NCI-H128 (cell line): ENCODE measurements at regions not wholly inside any gene's neighbourhood (a gene's known extent, or its start where the extent isn't known, plus 50 kb on each side); places are given as distances from the start of the nearest gene placed in this dataset.
"Not testable (repeated sequence)": the region's sequence is repeated elsewhere in the genome, so short reads cannot be mapped to it uniquely, and the experiment has no call there.

Source experiments
- DNase-seq: peaks from one replicate; lab custom pipeline; 2025; ENCODE audit not compliant: unreplicated experiment; lab: John Stamatoyannopoulos, UW

DNA sequence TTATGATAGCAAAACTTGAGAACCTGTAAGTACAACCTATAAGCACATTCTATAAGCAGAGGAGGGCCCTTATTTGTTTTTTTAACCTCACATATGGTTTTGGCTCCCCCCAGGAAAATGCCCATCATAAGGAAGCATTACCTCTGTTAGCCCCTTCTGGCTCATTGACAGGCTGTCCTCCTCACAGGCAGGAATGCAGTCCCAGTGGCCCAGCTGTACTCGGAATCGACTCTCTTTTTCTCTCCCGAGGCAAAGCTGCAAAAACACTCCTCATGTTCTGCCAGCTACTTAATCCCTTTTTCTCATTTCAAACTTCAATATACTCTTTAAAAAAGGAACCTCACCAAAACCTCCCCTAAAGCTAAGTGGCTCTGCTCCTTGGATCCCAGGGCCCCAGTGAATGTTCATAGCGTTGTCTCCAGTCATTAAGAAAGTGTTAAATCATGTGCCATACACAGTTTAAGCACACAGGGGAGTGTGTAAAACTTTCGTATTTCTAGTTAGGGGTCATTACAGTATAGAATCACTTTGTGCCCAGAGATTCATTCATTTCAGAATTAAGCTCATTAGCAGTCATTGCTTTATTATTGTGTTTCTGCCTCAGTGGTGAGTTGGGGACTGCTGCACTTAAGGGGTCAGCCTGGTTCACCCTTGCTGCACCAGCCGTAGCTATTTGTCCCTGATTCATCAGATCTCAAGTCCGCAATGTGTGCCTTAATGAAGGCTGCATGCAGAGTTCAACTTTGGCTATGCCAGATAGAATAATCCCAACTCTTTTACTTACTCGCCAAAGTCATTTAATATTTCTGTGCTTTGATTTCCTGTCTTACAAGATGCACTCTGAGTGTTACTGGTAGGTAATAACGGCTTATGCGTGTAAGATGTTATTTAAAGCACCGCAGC is 57.6 kb downstream of the JRKL start:
- no peak for DNase-seq

DNA sequence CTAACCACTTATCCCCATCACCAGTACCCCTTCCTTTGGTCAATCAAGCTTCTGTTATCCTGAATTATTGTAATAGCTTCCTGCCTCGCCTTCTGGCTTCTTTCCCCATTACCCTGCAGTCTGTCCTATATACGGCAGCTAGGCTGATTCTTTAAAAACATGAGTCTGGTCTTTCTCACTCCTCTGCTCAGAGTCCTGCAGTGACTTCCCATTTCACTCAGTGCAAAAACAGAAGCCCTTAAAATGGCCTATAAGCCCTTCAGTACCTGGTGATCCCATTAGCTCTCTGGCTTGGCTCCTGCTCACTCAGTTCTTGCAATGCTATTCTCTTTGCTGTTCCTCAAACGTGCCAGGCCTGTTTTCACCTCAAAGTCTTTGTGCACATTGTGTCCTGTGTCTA is 58.4 kb downstream of the JRKL start:
- no peak for DNase-seq

DNA sequence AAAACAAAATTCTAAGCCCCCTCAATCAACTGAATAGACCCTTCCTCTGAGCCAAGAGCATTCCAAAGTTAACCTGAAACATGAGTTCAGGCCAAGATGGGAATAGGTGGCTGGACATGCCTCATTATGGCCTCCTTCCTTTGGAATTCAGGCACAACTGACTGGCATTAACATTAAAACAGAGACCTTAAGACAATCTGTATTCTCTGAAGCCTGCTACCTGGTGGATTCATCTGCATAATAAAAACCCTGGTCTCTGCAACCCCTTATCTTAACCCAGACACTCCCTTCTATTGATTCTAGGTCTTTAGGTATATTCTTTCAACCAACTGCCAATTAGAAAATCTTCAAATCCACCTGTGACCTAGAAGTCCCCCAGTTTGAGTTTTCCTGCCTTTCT is 66.3 kb downstream of the JRKL start:
- no peak for DNase-seq

DNA sequence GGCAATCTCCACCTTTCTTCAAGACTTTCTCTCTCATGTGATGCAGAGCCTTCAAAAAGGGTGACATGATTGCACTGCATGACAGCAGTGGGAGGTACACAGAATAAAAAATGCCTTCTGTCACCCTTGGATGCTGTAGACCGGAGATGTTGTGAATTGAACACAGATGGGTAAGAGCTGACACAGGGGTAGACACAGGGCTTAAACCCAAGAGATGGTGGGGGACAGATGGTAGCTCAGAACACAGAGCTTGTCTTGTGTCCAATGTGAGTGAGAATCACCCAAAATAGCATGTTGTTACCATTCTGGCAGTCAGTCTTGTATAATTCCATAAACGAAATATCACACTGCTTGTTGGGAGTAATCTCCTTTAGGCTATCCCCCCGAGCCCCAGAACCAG is 69.9 kb downstream of the JRKL start:
- no peak for DNase-seq

DNA sequence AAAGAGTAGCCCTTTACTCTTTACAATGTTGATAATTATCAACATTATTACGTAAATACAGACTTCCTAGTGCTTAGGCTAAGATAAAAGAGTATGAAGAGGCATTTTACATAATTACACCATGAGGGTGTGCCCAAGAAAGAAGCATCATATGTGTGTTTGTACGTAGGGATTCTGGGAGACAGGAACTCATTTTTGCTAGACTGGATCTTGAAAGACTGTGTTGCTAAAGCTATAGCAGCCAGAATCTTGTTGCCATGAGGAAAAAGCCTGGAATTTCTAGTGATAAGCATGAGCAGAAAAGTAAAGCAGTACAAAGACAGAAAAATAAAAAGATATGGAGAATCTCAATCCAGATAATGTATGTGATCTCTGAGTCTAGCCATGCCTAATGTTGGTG is 72.1 kb downstream of the JRKL start:
- no peak for DNase-seq

DNA sequence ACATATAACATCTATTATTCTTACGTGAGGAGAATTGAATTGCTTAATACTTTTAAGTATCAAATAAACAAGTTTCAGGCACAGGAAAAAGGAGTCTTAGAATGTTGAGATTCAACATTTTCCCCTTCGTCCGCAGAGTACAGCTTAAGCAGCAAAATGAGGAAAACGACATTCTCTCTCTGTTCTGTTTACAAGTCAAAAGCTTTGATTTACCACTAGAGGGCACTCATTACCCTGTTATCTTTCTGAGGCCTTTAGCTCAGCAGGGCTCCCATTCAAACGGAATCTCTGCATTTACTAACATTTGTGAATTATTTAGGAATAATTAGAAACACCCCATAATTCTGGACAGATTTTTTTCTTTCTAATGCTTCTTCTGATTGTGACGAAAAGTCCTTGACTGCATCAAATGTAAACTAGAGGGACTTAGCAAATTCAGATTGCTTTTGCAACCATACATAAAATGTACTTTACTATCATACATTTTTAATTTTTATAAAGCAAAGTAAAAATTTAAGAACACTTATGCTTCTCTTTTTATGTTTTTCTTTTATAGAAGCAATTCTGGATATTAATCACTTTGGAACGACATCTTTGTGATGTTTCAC is 75.0 kb downstream of the JRKL start:
- peak; percentile 11 for DNase-seq

DNA sequence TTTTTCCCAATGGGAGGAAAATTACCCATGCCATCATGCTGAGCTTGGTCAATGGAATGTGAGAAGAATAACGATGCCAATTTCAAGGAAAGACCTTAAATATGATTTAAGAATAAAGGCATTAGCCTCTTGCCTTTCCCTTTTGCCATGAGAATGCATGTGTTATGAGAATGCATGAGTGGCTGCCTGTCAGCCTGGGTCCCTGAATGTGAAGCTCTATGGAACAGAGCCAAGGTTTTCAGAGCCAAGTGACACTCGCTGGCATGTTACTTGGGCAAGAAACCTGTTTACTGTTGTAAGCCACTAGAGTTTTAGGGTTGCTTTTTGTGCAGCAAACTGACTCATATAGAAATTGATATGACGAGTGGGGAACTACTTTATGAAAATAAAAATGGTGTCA is 75.7 kb downstream of the JRKL start:
- no peak for DNase-seq

DNA sequence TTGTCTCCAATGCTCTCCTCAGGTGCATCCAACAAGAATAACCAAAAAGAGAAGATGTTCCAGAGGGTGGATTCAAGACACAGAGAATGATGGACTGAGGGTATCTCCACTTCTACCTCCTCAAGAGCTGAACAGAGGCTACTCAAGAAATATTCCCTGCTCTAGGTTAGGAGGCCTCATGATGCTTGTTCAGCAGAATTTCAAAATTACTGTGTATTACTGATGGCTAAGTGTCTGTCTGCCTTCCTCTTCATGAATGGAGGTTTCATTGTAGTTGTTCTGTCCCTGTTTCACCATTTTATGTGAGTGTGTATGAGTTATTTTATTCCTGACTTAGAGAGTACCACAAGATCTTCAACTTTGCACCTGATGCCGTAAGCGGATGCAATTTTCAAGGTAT is 76.8 kb downstream of the JRKL start:
- DNase-seq, result no peak

DNA sequence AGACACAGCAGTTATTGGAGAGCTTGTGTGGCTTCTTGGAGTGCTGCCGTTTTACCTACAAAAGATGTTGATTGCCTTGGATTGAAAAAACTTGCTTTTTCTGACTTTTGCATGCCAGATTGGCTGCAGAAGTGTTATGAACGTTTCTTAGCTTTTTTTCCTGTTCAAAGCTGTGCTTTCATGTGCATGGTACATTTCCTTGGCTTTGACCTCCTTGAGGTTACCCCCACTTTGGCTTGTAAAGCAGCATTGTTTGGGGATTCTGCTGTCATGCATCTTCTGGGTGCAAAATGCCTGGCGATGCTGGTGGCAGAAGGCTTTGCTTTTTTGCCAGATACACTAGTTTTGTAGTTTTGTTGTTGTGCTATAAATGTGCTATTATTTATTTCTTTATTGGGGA is 80.0 kb downstream of the JRKL start:
- no peak for DNase-seq

DNA sequence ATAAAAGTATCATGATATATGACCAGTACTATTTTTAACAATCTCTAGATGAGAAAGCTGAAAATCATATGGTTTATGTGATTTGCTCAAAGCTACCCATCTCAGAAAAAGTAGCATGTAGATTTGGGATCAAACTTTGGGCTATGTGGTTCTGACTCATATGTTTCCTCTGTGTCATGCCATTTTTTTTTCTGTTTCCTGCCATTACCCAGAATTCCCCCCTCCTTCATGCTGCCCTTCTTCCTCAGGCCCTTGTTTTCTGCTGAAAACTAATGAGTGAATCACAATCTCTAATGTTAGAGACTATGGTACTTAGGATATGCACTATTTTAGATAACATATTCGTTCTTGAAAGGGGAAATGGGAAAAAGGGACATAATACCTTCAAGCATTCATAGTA is 80.7 kb downstream of the JRKL start:
- DNase-seq, result no peak

DNA sequence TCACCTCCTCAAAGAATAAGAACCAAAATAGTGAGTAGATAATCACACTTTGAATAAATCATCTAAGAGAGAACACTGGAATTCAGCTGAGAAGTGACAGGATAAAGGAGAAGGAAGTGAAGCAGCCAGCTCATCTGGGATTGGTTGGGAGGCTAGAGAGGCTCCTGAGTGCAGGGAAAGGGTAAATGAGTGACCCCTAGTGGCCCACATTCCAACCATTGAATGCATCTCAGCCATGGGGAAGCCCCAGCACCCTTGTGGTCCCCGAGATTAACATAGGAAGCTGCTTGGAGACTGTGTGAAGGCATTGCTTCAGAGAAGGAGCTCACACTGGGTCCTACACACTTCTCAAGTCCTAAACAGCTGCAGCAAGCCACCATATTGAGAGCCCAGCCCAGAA is 82.3 kb downstream of the JRKL start:
- no peak for DNase-seq

DNA sequence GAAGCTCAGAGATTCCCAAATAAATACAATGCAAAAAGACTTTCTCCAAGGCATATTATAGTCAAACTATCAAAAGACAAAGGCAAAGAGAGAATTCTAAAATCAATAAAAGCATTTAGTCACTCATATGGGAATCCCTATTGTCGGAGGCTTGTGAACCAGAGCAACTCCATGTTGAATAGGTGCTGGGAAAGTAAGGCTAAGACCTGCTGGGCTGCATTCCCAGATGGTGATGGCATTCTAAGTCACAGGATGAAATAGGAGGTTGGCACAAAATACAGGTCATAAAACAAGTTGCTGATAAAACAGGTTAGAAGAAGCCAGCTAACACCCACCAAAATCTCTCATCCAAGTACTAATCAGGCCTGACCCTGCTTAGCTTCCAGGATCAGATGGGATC is 84.5 kb downstream of the JRKL start:
- DNase-seq, result no peak

DNA sequence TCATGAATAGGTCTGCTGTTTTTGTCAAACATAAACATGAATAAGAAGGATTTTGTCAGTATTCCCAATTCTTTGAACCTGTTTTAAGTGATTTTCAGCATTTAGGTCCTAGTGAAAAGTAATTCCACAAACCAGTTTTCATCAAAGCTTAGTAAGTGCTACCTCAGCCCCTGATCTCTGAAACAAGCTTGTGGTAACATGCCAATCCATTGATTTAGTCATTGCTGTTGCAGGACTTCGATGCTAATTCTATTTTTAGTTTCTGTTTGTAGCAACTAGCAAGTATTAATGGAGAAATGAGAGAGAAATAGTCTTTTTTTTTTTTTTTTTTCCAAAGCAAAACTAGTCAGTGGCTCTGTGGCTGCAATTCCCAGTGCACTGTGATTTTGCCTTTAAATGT is 91.4 kb downstream of the JRKL start:
- DNase-seq, result no peak

DNA sequence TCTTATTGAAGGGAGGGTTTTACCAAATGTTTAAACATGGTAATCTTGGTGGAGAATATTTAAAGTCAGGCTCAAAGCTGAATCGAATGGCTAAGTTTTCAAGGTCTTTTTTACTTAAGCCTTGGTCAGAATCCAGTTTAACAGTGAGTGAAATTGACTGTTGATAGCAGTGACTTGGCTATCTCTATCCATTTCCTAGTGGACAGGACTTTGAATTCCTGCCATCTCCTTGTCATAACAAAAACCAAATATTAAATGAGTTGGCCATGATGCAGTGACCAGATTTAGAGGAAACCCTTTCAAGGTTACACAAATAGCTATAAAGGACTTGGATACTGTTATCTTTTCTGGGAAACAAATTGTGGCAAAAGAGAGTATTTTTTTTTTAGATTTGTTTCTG is 92.0 kb downstream of the JRKL start:
- no peak for DNase-seq

DNA sequence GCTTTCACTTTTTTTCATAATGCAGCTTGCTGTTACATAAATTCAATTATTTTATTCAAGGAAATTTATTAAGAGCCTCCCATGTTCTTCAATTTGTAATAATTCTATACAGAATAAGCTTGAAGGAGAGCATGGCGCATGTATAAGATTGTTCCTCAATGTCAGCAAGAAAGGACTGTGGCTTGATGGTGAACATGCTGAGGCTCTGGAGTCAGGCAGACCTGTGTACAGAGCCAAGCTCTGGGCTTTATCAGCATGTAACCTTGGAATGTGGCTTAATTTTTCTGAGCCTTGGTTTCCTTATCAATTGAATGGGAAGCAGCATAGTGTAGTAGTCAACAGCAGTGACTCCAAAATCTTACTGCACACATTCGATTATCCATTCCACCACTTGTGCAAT is 92.4 kb downstream of the JRKL start:
- DNase-seq, result no peak

DNA sequence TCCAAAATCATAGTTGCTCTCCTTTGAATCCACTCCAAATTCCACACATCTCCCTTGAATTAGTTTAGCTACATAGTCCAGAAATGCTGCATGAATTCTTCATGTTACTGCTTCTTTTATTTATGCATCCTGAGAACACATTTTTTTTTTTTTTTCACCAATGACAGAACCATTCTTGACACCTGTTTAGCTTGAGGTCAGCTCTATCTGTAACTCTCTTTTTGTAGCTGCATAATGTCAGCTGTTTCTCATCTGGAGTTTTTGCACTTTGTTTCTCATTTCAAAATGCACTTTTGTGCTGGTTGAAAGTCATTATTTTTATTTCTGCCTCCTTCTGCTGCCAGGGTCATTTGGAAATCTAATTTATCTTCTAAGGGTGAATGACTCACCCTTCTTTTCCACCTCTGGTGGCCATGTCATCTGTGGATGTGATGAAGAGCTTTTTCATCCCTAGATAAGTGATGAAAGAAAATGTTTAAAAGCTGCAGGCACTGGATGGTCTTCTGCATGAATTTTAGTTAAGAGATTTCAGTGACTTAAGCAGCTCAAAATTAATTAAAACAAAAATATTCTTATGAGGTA is 93.7 kb downstream of the JRKL start:
- DNase-seq, result no peak

DNA sequence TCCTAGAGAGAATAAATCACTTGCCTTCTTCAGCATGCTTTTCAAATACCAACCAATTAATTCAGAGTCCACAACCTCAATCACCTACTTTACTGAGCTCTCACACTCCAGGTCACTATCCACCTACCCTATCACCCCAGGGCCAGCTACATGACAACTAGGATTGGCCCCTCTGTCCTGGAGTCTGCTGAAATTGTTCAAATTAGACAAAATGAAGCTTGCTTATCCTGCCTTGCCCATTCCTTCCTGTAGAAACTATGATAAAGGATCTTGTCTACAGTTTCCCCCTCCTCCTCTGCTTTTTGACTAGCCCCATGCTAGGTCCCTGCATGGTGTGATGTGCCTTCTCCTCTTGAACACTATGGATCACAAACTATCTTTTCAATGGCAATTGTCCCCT is 94.5 kb downstream of the JRKL start:
- DNase-seq, result no peak

DNA sequence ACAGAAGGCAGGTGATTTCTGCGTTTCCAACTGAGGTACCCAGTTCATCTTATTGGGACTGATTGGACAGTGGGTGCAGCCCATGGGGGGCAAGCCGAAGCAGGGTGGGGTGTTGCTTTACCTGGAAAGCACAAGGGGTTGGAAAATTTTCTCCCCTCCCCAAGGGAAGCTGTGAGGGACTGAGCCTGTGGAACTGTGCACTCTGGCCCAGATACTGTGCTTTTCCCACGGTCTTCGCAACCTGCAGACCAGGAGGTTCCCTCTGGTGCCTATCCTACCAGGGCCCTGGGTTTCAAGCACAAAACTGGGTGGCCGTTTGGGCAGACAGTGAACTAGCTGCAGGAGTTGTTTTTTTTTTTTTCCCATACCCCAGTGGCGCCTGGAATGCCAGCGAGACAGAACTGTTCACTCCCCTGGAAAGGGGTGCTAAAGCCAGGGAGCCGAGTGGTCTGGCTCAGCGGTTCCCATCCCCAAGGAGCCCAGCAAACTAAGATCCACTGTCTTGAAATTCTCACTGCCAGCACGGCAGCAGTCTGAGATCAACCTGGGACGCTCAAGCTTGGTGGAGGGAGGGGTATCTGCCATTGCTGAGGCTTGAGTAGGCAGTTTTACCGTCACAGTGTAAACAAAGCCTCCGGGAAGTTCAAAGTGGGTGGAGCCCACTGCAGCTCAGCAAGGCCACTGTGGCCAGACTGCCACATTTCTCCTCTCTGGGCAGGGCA is 97.2 kb downstream of the JRKL start:
- DNase-seq, result no peak

DNA sequence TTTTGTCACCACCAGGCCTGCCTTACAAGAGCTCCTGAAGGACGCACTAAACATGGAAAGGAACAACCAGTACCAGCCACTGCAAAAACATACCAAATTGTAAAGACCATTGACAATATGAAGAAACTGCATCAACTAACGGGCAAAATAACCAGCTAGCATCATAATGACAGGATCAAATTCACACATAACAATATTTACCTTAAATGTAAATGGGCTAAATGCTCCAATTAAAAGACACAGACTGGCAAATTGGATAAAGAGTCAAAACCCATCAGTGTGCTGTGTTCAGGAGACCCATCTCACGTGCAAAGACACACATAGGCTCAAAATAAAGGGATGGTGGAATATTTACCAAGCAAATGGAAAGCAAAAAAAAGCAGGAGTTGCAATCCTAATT is 99.1 kb downstream of the JRKL start:
- not testable (repeated sequence) for DNase-seq

DNA sequence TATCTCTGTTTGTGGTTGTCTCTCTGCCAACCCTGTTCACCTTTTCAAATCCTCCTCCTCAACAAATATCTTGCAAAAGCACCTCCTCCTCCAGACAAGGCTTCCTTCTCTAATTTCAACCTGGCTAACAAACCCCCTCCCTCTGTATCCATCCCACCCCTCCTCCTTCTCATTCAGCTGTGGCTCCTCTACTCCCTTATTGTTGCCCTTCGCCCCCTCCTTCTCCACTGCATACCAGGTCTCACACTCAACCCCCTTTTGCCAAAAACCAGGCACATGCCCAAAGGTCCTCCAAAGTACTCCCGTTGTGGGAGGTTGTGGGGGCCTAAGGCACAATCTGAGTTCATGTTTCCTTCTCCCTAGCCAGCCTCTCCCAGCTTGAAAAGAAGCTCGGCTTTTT is 110.6 kb downstream of the JRKL start:
- DNase-seq, result no peak

DNA sequence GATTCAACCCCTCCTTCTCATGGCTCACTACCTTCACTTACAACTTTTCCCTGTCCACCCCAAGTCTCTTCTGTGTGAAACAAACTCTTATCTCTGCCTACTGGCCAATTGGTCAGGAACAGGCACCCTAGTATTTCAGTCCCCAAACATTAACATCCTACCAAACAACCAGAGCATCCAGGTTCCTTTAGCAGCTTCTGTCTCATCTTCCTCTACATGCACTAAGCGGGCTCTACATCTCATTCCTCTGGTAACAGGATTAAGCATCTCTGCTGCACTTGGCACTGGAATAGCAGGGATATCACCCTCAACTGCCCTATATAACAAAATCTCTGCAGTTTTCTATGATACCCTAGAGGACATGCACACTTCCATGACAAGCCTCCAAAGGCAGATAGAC is 116.2 kb downstream of the JRKL start:
- no peak for DNase-seq

DNA sequence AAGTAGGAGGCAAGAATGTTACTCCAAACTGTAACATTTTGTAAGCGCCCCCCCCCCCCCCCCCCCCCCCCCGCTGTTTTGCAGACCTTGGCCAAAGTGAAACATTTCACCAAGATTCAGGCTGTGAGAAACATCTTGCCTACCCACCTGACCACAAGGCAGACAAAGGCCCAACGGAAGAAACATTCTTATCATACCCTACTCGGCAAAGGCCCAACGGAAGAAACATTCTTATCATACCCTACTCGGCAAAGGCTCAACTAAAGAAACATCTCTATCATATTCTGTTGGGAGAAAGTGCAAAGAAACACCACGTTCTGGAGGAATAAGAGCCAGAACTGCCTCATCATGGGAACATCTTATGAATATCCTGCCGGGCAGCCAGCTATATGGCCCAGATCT is 117.1 kb downstream of the JRKL start:
- DNase-seq, result no peak
